ENCODE measurements at regions not wholly inside any gene's neighbourhood (a gene's known extent, or its start where the extent isn't known, plus 50 kb on each side); places are given as distances from the start of the nearest gene placed in this dataset.

GRCh38 chr2:30310371-30310770 is 79.0 kb downstream of the LBH start:
- DNase-seq (ENCODE audit: low spot score) = no peak

DNA sequence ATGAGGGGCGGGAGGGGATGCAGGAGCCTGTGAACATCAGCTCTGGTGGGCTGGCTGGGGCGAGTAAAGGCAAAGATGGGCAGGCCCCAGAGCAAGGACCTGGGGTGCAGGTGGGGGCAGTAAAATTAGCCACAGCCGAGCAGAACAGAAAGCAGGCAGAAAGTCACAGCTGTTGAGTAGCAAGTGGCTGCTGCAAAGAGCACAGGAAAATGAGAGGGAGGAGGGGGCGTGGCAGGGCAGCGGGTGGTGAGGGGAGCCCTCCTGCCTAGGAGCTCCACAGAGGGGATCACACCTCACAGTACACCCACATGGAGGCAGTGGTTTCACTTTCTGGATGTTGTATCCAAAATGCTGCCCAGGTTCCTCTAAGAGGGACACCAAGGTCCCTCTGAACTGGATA is 79.6 kb downstream of the LBH start:
- no peak for DNase-seq (ENCODE audit: low spot score)

DNA sequence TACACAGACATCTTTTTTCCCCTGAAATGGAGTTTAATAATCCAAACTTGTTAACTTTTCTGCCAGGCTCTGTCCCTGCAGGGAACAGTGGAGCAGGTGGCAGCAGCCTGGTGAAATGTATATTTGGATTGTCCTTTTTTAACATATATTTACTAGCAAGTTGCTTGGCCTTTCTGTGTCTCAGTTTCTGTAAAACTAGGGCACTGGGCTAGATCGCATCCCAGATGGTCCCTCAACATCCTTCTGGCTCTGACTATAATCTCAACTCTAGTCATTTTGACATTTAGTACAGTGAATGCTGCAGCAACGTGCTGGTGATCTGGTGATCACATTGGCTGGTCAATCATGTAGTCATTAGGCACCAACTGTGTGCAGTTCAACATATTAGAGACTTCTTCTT is 80.4 kb downstream of the LBH start:
- DNase-seq (ENCODE audit: low spot score) = no peak

DNA sequence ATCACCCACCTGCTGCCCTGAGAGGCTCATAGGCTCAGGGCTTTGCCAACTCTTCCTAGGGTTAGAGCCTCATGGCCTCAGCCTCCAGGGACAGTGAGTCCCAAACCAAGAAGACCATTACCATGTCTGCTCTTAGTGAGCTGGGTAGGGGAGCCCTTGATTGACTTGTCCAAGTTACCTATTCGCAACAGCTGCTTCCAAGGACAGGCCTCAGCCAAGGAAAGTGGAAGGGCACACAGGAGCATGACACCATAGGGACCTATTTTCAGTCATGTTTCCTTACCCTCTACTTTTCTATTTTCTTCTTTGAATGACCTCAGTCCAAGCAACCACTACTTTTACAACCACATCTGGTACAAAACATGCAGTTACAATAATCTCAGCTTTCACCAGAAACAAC is 81.6 kb downstream of the LBH start:
- no peak for DNase-seq (ENCODE audit: low spot score)

DNA sequence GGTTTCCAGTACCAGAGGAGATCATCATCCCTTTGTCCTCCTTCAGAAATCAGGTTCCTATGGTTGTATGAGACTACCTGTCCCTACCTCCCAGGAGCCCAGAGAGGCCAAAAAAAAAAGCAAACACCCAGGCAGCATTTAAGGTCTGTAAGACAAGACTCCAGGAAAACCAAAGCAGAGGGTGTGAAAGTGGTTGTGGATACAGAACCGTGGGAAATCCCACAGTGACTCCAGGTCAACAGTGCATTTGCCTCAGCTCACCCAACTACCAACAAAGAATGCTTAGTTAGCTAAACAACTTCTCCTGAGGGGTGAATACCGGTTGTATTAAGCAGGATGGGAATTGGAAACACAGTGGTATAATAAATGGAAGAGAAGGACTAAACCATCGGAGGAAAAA is 83.6 kb downstream of the LBH start:
- DNase-seq (ENCODE audit: low spot score) = no peak

DNA sequence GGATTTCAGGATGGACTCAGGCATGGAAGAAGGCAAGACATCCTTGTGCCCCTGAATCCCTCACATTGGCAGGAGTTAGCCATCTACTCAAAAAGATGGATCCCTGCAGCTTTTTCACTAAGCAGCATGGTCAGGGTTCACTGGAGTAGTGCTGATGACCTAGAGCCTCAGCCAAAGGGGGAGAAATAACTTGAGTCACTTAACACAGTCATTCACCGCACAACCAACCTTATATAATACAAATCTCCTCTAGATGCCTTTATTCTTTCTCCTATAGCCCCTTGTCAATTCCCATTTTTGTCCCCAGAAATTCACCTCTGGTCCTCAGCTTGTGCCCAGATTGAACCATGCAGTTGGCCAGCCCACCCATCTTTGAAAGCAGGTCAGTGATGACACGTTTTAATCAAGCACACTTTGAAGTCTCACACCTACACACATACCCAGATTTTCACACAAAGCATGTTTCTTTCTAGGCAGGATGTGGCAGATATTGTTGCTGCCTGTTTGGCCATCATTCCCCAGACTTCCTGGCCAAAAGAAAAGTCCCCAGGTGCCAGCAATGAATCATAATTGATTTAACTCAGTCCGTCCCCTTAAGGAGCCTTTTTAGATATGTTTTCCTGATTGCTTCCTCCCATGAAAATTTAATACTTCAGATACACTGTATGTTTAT is 84.2 kb downstream of the LBH start:
- DNase-seq (ENCODE audit: low spot score) = no peak

- DNase-seq (ENCODE audit: low spot score) = no peak
Observed at GRCh38 chr2:30316408-30316807, 85.1 kb downstream of the LBH start.

GRCh38 chr2:30318987-30319782 is 87.9 kb downstream of the LBH start:
- DNase-seq (ENCODE audit: low spot score) = no peak

DNA sequence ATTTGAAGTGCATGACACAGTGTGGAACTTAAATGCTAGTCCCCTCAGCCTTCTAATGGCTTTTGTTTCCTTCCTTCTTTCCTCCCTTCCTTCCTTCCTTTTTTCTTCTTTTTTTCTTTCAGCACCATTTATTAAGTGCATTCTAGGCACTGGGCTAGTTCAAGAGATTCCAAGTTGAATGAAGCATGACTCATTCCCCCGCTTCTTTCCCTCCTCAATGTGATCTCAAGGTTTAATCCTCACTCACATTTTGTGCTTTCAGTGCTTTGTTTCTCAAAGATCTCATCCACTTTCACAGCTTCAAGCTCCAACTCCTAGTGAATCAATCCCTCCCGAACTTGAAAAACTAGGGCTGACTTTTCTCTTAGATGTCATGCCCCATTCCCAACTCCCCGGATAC is 90.1 kb downstream of the LBH start:
- DNase-seq (ENCODE audit: low spot score) = peak; percentile 38

GRCh38 chr2:30323499-30323898 is 92.2 kb downstream of the LBH start:
- DNase-seq (ENCODE audit: low spot score) = no peak

- no peak for DNase-seq (ENCODE audit: low spot score)
Observed at GRCh38 chr2:30324245-30324908, 93.0 kb downstream of the LBH start.

- no peak for DNase-seq (ENCODE audit: low spot score)
Observed at GRCh38 chr2:30325600-30326328, 94.4 kb downstream of the LBH start.

DNA sequence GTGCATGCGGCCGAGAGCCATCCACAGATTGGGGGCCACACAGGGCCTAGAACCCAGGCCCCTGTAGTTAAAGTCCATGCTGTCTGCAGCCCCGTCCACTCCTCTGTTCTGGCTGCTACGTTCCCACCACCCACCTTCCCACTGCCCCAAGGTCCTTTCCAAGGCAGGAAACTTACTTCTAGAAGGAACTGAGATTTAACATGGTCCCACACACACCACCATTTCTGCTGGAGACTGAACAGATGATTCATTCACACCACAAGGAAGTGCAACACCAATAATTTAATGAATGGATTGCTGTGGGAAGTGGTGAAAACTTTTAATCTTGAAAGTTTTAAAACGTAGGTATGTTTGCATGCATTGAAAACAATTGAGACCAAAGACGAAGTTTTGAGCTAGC is 95.2 kb downstream of the LBH start:
- no peak for DNase-seq (ENCODE audit: low spot score)

DNA sequence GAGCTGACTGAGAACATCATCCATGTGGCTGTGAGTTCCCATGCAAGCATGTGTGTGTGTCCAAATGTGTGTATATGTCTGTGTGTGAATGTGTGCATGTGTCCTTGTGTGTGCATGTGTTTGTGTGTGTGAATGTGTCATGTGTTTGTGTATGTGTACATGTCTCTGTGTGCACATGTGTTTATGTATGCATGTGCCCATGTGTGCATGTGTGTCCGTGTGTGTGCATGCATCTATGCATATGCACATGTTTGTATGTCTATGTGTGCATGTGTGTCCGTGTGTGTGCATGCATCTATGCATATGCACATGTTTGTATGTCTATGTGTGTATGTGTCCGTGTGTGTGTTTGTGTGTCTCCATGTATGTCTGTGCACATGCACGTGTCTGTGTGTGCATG is 99.7 kb downstream of the LBH start:
- DNase-seq (ENCODE audit: low spot score) = no peak

DNA sequence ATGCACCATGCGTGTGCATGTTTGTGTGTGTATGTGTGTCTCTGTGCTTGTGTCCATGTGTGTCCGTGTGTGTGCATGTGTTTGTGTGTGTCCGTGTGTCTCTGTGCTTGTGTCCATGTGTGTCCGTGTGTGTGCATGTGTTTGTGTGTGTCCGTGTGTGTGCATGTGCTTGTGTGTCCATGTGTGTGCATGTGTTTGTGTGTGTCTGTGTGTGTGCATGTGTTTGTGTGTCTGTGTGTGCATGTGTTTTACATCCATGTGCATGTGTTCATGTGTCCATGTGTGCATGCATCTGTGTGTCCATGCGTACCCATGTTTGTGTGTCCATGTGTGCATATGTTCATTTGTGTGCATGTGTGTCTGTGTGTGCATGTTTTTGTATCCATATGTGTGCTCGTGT is 100.5 kb downstream of the LBH start:
- no peak for DNase-seq (ENCODE audit: low spot score)

DNA sequence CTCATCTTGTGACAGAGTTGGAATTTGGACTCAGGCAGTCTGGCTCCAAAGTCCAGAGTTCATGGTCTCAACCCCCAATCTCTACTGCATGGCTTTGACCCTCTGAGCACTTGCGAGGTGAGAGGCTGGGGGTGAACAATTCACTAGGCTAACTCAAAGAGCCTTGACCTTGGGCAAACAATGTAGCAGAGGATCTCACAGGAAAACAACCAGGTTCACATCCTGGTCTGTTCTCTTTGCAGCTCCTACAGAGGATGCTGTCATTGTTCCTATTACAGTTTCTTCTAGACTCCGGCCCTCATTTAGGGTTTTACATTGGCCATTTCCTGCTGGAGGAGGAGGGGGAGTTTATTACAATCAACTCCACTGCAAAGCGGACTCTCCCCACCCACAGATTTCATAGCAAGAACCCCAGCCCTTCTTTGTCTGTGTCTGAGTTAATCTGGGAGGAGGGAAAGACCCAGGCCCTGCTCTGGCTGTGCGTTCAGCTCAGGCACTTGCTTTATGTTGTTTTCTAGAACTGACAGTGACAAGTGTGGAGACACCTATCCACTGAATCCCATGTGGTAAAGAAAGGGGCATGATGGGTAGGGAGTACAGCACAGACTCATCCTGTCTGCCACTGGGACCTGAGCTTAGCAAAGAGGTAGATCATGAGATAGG is 101.6 kb downstream of the LBH start:
- no peak for DNase-seq (ENCODE audit: low spot score)

DNA sequence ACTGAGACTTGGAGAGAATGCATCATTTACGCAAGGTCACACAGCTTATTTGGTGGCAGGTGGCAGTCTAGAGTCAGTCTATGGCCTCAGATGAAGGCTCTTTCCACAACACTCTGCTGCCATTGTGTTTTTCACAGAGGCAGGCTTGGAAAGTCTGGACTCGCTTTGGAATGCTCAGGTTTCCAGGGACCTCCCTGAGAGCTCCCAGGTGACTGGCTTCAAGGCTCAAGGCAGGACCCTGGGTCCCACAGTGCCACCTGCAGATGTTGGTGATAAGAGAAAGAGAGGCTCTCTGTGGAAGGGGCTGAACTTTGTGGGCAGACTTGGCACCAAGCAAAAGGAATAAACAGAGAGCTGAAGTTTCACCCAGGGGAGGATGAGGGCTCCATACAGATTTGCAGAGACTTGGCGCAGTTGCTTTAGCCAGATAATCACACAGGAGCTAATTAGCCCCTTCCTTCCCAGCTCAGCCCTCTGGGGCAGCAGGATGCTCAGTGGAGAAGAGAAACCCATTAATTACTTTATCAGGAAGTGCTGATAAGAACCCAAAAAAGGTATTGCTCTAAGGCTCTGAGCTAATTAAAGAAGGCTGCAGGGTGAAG is 103.5 kb downstream of the LBH start:
- DNase-seq (ENCODE audit: low spot score) = no peak

- DNase-seq (ENCODE audit: low spot score) = no peak
Observed at GRCh38 chr2:30336084-30336483, 104.8 kb downstream of the LBH start.

- peak; percentile 45 for DNase-seq (ENCODE audit: low spot score)
Observed at GRCh38 chr2:30336978-30337841, 105.9 kb downstream of the LBH start.

- DNase-seq (ENCODE audit: low spot score) = no peak
Observed at GRCh38 chr2:30338475-30338874, 107.1 kb downstream of the LBH start.

DNA sequence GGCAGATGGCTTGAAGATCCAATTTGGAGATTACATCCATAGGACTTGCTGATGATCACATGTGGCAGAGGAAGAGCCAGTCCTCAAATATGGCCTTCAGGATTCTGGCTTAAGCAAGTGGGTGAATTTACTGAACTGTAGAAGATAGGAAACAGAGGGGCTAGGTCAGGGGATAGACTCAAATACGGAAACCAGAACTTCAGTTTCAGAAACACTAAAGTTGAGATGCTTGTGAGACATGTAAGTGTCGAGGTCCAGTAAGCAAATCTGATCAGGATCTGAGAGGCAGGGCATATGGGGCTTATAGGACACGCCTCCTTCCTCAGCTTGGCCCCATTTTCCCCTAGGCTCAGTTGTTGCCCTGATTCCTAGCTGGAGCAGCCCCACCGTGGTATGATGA is 107.7 kb downstream of the LBH start:
- no peak for DNase-seq (ENCODE audit: low spot score)

Data from hepatic stellate cell (primary cell).